OCI-LY3 (cell line): ENCODE measurements at regions not wholly inside any gene's neighbourhood (a gene's known extent, or its start where the extent isn't known, plus 50 kb on each side); places are given as distances from the start of the nearest gene placed in this dataset.

ENCODE experiments used
- CTCF ChIP-seq: fragments of 200-600, 300-600 bp; sonication (generic); IDR thresholded peaks from 2 replicates; pipeline ENCODE4 v1.5.1; 2014; ENCODE audit warnings: antibody characterized with exemption, low read length, low read depth
- EZH2phosphoT487 ChIP-seq: fragments of 200-600 bp; shearing (Covaris generic); IDR thresholded peaks from 2 replicates; pipeline ENCODE4 v1.6.1; 2018; ENCODE audit warnings: antibody characterized with exemption, mixed run types, low read depth

DNA sequence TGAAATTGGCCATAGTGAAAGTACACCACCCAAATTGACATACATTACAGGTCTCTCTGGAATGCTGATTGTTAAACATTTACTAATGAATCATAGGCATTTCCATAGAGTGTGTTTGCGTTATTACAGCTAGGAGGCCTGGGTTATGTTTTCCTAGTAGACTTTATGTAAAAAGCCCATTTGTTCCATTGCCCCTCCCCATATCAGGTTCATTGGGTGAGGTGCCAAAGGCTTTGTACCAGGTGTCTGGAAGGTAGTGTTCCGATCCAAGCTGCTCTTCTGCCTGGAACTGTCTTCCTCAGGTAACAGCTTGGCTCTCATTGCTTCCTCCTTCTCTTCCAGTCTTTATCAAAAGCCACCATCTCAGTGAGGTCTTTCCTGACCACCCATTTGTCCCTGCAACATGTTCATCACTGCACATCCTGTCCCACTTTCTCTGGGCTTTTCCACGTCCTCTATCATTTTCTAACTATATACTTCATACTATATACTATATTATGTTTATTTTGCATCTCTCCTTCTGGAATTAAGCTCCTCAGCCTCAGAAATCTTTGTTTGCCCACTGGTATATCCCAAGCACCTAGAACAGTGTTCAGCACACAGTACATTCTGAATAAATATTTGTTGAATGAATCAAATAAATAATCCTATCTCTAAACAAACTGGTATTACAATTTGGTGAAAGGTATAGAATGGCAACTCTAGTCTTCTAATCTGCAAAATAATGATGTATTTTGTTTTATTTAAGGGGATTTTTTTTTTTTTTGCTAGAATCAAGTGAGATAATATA, 252.3 kb downstream of the KTN1 start:
- no peak for TF ChIP-seq CTCF
- no peak for TF ChIP-seq EZH2phosphoT487
